ENCODE measurements at regions not wholly inside any gene's neighbourhood (a gene's known extent, or its start where the extent isn't known, plus 50 kb on each side); places are given as distances from the start of the nearest gene placed in this dataset.

- no peak for DNase-seq
Measured at GRCh38 chr1:208551024-208551423, 306.8 kb upstream of the PLXNA2 start.

- DNase-seq, result no peak
Measured at GRCh38 chr1:208551633-208552320, 307.6 kb upstream of the PLXNA2 start.

- no peak for DNase-seq
Measured at GRCh38 chr1:208552928-208553327, 308.7 kb upstream of the PLXNA2 start.

GRCh38 chr1:208556461-208556860 lies 312.3 kb upstream of the PLXNA2 start:
- DNase-seq, result no peak

- DNase-seq, result no peak
Measured at GRCh38 chr1:208557046-208557722, 313.0 kb upstream of the PLXNA2 start.

GRCh38 chr1:208557723-208558094 lies 313.5 kb upstream of the PLXNA2 start:
- no peak for DNase-seq

- no peak for DNase-seq
Measured at GRCh38 chr1:208559597-208560329, 315.6 kb upstream of the PLXNA2 start.

- DNase-seq, result no peak
Measured at GRCh38 chr1:208562151-208562960, 318.2 kb upstream of the PLXNA2 start.

- no peak for DNase-seq
Measured at GRCh38 chr1:208564466-208564865, 320.3 kb upstream of the PLXNA2 start.

- no peak for DNase-seq
Measured at GRCh38 chr1:208565756-208566440, 321.7 kb upstream of the PLXNA2 start.

GRCh38 chr1:208569181-208569580 lies 325.0 kb upstream of the PLXNA2 start:
- DNase-seq, result no peak

GRCh38 chr1:208570362-208570761 lies 326.2 kb upstream of the PLXNA2 start:
- DNase-seq, result no peak

GRCh38 chr1:208576425-208576824 lies 332.2 kb upstream of the PLXNA2 start:
- DNase-seq, result no peak

GRCh38 chr1:208577381-208577905 lies 333.3 kb upstream of the PLXNA2 start:
- no peak for DNase-seq

GRCh38 chr1:208581209-208581608 lies 337.0 kb upstream of the PLXNA2 start:
- DNase-seq, result no peak

- no peak for DNase-seq
Measured at GRCh38 chr1:208581667-208582066, 337.5 kb upstream of the PLXNA2 start.

GRCh38 chr1:208584167-208584755 lies 340.1 kb upstream of the PLXNA2 start:
- DNase-seq, result no peak

GRCh38 chr1:208587110-208587509 lies 342.9 kb upstream of the PLXNA2 start:
- DNase-seq, result no peak

GRCh38 chr1:208593306-208594006 lies 349.3 kb upstream of the PLXNA2 start:
- DNase-seq, result no peak

- no peak for DNase-seq
Measured at GRCh38 chr1:208595236-208595635, 351.1 kb upstream of the PLXNA2 start.

- no peak for DNase-seq
Measured at GRCh38 chr1:208595745-208596144, 351.6 kb upstream of the PLXNA2 start.

All from DMS79 (cell line).